Endothelial cell of umbilical vein (primary cell): ENCODE measurements at regions not wholly inside any gene's neighbourhood (a gene's known extent, or its start where the extent isn't known, plus 50 kb on each side); places are given as distances from the start of the nearest gene placed in this dataset.

Experiments used
- BruUV-seq: library from RNA; stranded (reverse); fragments of 400-500 nt; replicated peaks from 2 replicates; lab custom pipeline; 2021; lab: Mats Ljungman, UMichigan
- CTCF ChIA-PET: fragments of 300-600, 350-600 bp; sonication (Branson Sonifier 250); formaldehyde crosslinking; loops from one replicate; lab custom pipeline; 2021; ENCODE audit warnings: antibody characterized with exemption, inconsistent platforms; lab: Charles Lee
- POLR2A ChIA-PET: fragments of 300-600, 350-600 bp; sonication (Branson Sonifier 250); formaldehyde crosslinking; loops from one replicate; lab custom pipeline; 2021; ENCODE audit warnings: antibody characterized with exemption, inconsistent platforms; lab: Charles Lee
- DNase-seq: peaks from one replicate; pipeline ENCODE4 v3.0.0-alpha.2; 2011; ENCODE audit warnings: low read depth, low spot score
- FAIRE-seq: peaks from 2 replicates; lab custom pipeline; 2011; peaks lifted over from hg19 to GRCh38; lab: Jason Lieb, UNC
- H2AFZ ChIP-seq: 2 replicates; pipeline ENCODE4 v1.6.0; 2012; ENCODE audit warnings: low read depth, low read length, control low read depth, inconsistent platforms
- H3K27ac ChIP-seq: 2 replicates; pipeline ENCODE4 v1.5.1; 2011; ENCODE audit warnings: low read depth, mild to moderate bottlenecking, control low read depth, low read length, moderate library complexity; ENCODE audit not compliant: insufficient read depth
- H3K27me3 ChIP-seq, 2 experiments: 2 replicates each; pipeline versions ENCODE4 v1.6.0 to v1.6.1; 2011; ENCODE audit warnings: low read length in 2 of 2, mixed read lengths in 1 of 2; ENCODE audit not compliant: control insufficient read depth in 2 of 2, insufficient read depth in 2 of 2
- H3K36me3 ChIP-seq, 2 experiments: 2 replicates in 1 of 2; 3 replicates in 1 of 2; pipeline ENCODE4 v1.5.1; 2011; ENCODE audit warnings: low read length in 2 of 2, mild to moderate bottlenecking in 1 of 2, moderate library complexity in 1 of 2; ENCODE audit not compliant: control insufficient read depth in 2 of 2, insufficient read depth in 2 of 2; ENCODE audit errors: extremely low read depth in 1 of 2
- H3K4me1 ChIP-seq: 3 replicates; pipeline ENCODE4 v1.5.1; 2011; ENCODE audit warnings: mild to moderate bottlenecking, low read length; ENCODE audit not compliant: control insufficient read depth, insufficient read depth; ENCODE audit errors: extremely low read depth
- H3K4me2 ChIP-seq: 2 replicates; pipeline ENCODE4 v1.6.1; 2011; ENCODE audit warnings: low read length, control low read depth, mixed read lengths; ENCODE audit not compliant: insufficient read depth
- H3K4me3 ChIP-seq, 3 experiments: fragments of 200-600 bp in 1 of 3; sonication (generic), shearing (Covaris generic) in 1 of 3; replicated peaks in 1 of 3; 2 replicates each; pipeline ENCODE4 v1.5.1; 2011 to 2016; ENCODE audit warnings: control low read depth in 3 of 3, low read length in 3 of 3, mild to moderate bottlenecking in 2 of 3, inconsistent platforms in 1 of 3, low read depth in 1 of 3, moderate library complexity in 1 of 3; ENCODE audit not compliant: insufficient read depth in 1 of 3
- H3K79me2 ChIP-seq: 2 replicates; pipeline ENCODE4 v1.6.0; 2012; ENCODE audit warnings: low read length, inconsistent platforms; ENCODE audit not compliant: control insufficient read depth, insufficient read depth
- H3K9ac ChIP-seq: replicated peaks from 2 replicates; pipeline ENCODE3; 2011; ENCODE audit warnings: low read length, control low read depth; ENCODE audit not compliant: insufficient read depth; ENCODE audit errors: extremely low read depth
- H3K9me1 ChIP-seq: replicated peaks from 3 replicates; pipeline ENCODE4 v1.6.0; 2011; ENCODE audit warnings: mild to moderate bottlenecking, low read length; ENCODE audit not compliant: control insufficient read depth, insufficient read depth; ENCODE audit errors: extremely low read depth
- H3K9me3 ChIP-seq: replicated peaks from 2 replicates; pipeline ENCODE4 v1.5.1; 2012; ENCODE audit warnings: low read length, inconsistent platforms; ENCODE audit not compliant: control insufficient read depth, insufficient read depth
- H4K20me1 ChIP-seq: replicated peaks from 2 replicates; pipeline ENCODE3; 2011; ENCODE audit warnings: mild to moderate bottlenecking, low read length; ENCODE audit not compliant: control insufficient read depth, insufficient read depth; ENCODE audit errors: extremely low read depth
- CTCF ChIP-seq, 2 donors: IDR thresholded peaks; 1 replicate in 1 of 2; 2 replicates in 1 of 2; pipeline ENCODE4 v1.5.1; 2011; ENCODE audit warnings: low read length in 2 of 2, mild to moderate bottlenecking in 2 of 2, moderate library complexity in 2 of 2, control low read depth in 1 of 2, inconsistent platforms in 1 of 2, low read depth in 1 of 2; ENCODE audit not compliant: insufficient read depth in 1 of 2; ENCODE audit errors: extremely low read depth in 1 of 2
- EZH2 ChIP-seq: IDR thresholded peaks from 2 replicates; pipeline ENCODE4 v1.6.1; 2012; ENCODE audit warnings: borderline replicate concordance, low read depth, mild to moderate bottlenecking, moderate library complexity, low read length, inconsistent platforms; ENCODE audit not compliant: severe bottlenecking
- FOS ChIP-seq: IDR thresholded peaks from 2 replicates; pipeline ENCODE4 v1.6.1; 2011; ENCODE audit warnings: mild to moderate bottlenecking, low read length, moderate library complexity, borderline replicate concordance; ENCODE audit not compliant: insufficient read depth
- JUN ChIP-seq: IDR thresholded peaks from 2 replicates; pipeline ENCODE4 v1.6.1; 2011; ENCODE audit warnings: borderline replicate concordance, low read depth; ENCODE audit not compliant: insufficient read length, insufficient read depth
- MAX ChIP-seq: IDR thresholded peaks from 2 replicates; pipeline ENCODE4 v1.6.1; 2011; ENCODE audit not compliant: insufficient read depth, insufficient read length
- MYC ChIP-seq: IDR thresholded peaks from one replicate; pipeline ENCODE4 v1.6.1; 2011; ENCODE audit warnings: mild to moderate bottlenecking, low read depth, low read length
- POLR2AphosphoS5 ChIP-seq: IDR thresholded peaks from 2 replicates; pipeline ENCODE4 v1.6.1; 2012; ENCODE audit warnings: low read depth, mild to moderate bottlenecking, control low read depth, low read length, moderate library complexity; ENCODE audit not compliant: insufficient read depth
- dilution Hi-C: fragments of 300-500 bp; cut with MboI; formaldehyde crosslinking; loops from one replicate; pipeline ENCODE4 v1.15.0; 2019; ENCODE audit warnings: low sequenced_read_pairs; ENCODE audit not compliant: extremely low pct_ligation_motif_present
- intact Hi-C: fragments of 100-400 bp; cut with micrococcal nuclease; formaldehyde crosslinking; loops from one replicate; pipeline ENCODE4 v1.10.0; 2022

DNA sequence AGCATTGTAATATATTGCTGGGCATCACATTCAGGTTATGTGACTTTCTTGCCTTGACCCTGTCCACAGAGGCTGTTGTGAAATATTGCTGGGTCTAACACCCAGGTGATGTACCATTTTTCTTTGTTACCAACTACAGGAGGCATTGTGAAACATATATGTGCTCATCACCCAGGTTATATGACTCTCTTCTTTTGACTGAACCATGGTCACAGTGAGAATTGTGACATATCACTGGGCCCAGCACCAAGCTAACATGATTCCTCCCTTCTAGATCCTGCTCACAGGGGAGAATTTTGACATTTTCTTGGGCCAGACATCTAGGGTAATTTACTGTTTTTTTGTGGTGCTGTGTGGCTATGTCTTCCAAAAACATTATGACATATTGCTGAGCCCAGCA is 326.7 kb downstream of the RPS4Y2 start:
- TF ChIP-seq JUN (no peak), EZH2 (no peak), MYC (no peak), FOS (no peak), CTCF (IDR thresholded peaks at IDR 0.05; ENCODE audit: extremely low read depth in 1 of 2, insufficient read depth in 1 of 2, low read depth in 1 of 2, low read length in 2 of 2) (no peak), POLR2AphosphoS5 (no peak), MAX (no peak)
- ChIA-PET POLR2A (no interaction called here), CTCF (no interaction called here)
- Histone ChIP-seq H3K4me1 (no peaks in the 10 kb centered on the region), H3K79me2 (no peaks in the 10 kb centered on the region), H3K4me2 (no peak overlapping the region), H3K4me3 (no peak overlapping the region), H3K9me3 (no peaks in the 10 kb centered on the region), H3K9me1 (no peaks in the 10 kb centered on the region), H4K20me1 (no peaks in the 10 kb centered on the region), H2AFZ (no peak overlapping the region), H3K27me3 (no peaks in the 10 kb centered on the region), H3K27ac (no peak overlapping the region), H3K36me3 (no peaks in the 10 kb centered on the region), H3K9ac (no peak overlapping the region)
- intact Hi-C loops (no loop called here), dilution Hi-C loops (no loop called here)
- DNase-seq (no peak), FAIRE-seq (no peak)
- no TSS peak for BruUV-seq
